Kidney (tissue), 13 donors: ENCODE measurements at regions not wholly inside any gene's neighbourhood (a gene's known extent, or its start where the extent isn't known, plus 50 kb on each side); places are given as distances from the start of the nearest gene placed in this dataset.

Experiments used
- DNase-seq, 5 donors: peaks; one replicate each; pipeline ENCODE4 v3.0.0-alpha.2; 2013 to 2020
- FAIRE-seq: peaks from 2 replicates; lab custom pipeline; 2012; peaks lifted over from hg19 to GRCh38; lab: Jason Lieb, UNC
- H3K27ac ChIP-seq, 2 donors: one replicate each; pipeline ENCODE4 v1.7.0; 2013; ENCODE audit warnings: low read depth in 2 of 2, low read length in 2 of 2, inconsistent platforms in 1 of 2
- H3K27me3 ChIP-seq: one replicate; pipeline ENCODE4 v1.7.1; 2013; ENCODE audit warnings: low read length, inconsistent platforms; ENCODE audit not compliant: control insufficient read depth, insufficient read depth
- H3K36me3 ChIP-seq, 3 donors: one replicate each; pipeline versions ENCODE4 v1.7.0 to v1.7.1; 2013; ENCODE audit warnings: low read length in 3 of 3, control low read depth in 1 of 3, inconsistent platforms in 1 of 3; ENCODE audit not compliant: insufficient read depth in 3 of 3, control insufficient read depth in 2 of 3
- H3K4me1 ChIP-seq, 3 donors: one replicate each; pipeline versions ENCODE4 v1.7.0 to v1.7.1; 2013; ENCODE audit warnings: low read length in 3 of 3, inconsistent platforms in 1 of 3, low read depth in 1 of 3; ENCODE audit not compliant: control insufficient read depth in 2 of 3, insufficient read depth in 2 of 3
- H3K4me3 ChIP-seq, 3 donors: one replicate each; pipeline versions ENCODE4 v1.7.0 to v1.8.1; 2013; ENCODE audit warnings: low read length in 3 of 3, control low read depth in 1 of 3, inconsistent platforms in 1 of 3
- H3K9ac ChIP-seq, 3 donors: one replicate each; pipeline versions ENCODE4 v1.7.0 to v1.7.1; 2013; ENCODE audit warnings: low read length in 3 of 3, control low read depth in 1 of 3, inconsistent platforms in 1 of 3
- H3K9me3 ChIP-seq, 3 donors: one replicate each; pipeline versions ENCODE4 v1.7.0 to v1.7.1; 2013; ENCODE audit warnings: low read length in 3 of 3, control low read depth in 1 of 3, inconsistent platforms in 1 of 3; ENCODE audit not compliant: control insufficient read depth in 2 of 3, insufficient read depth in 1 of 3
- intact Hi-C: fragments of 100-400 bp; cut with DNase I; formaldehyde crosslinking; loops from one replicate; pipeline ENCODE4 v1.11.1; 2022
- TF ChIP-seq, protein P1 (sequence below): IDR thresholded peaks from 3 replicates; pipeline ENCODE4 v1.5.1; 2012; ENCODE audit warnings: mild to moderate bottlenecking, moderate library complexity, borderline replicate concordance; ENCODE audit not compliant: insufficient read depth; ENCODE audit errors: extremely low read depth
- donor health status: control.
- donor health status: control.
- donor health status: control.
- donor health status: control.
- donor health status: control.
- donor health status: DM: yes; HTN: yes; CAD: no.
- donor health status: Normal renal cell carcinoma (clear cell type).

DNA sequence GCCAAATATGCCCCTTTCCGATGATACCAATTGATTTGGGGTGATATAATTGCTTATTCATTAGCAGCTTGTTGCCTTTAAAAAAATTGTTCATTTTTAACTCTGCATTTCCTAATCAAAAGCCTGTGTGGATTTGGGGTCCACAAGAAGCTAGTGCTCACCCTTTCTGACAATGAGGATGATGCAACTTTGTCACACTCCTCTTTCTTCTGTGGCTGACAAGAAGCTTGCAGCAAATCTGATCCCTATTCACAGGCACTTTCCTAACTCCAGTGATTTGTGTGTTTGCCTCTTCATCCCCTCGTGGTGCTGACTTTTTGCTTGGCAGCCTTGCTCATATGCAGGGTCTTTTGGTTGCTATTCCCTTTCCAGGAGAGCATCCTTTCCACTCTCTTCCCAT, 182.7 kb upstream of the LDB2 start:
- TF ChIP-seq, protein P1, sequence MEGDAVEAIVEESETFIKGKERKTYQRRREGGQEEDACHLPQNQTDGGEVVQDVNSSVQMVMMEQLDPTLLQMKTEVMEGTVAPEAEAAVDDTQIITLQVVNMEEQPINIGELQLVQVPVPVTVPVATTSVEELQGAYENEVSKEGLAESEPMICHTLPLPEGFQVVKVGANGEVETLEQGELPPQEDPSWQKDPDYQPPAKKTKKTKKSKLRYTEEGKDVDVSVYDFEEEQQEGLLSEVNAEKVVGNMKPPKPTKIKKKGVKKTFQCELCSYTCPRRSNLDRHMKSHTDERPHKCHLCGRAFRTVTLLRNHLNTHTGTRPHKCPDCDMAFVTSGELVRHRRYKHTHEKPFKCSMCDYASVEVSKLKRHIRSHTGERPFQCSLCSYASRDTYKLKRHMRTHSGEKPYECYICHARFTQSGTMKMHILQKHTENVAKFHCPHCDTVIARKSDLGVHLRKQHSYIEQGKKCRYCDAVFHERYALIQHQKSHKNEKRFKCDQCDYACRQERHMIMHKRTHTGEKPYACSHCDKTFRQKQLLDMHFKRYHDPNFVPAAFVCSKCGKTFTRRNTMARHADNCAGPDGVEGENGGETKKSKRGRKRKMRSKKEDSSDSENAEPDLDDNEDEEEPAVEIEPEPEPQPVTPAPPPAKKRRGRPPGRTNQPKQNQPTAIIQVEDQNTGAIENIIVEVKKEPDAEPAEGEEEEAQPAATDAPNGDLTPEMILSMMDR = no peak
- H3K4me1 ChIP-seq = no peaks in the 10 kb centered on the region
- no peak overlapping the region for H3K4me3 ChIP-seq
- FAIRE-seq (no peak), DNase-seq (no peak)
- H3K27me3 ChIP-seq = no peaks in the 10 kb centered on the region
- intact Hi-C loops = no loop called here
- no peaks in the 10 kb centered on the region for H3K9me3 ChIP-seq
- H3K36me3 ChIP-seq = no peaks in the 10 kb centered on the region
- no peak overlapping the region for H3K27ac ChIP-seq
- H3K9ac ChIP-seq = no peak overlapping the region

DNA sequence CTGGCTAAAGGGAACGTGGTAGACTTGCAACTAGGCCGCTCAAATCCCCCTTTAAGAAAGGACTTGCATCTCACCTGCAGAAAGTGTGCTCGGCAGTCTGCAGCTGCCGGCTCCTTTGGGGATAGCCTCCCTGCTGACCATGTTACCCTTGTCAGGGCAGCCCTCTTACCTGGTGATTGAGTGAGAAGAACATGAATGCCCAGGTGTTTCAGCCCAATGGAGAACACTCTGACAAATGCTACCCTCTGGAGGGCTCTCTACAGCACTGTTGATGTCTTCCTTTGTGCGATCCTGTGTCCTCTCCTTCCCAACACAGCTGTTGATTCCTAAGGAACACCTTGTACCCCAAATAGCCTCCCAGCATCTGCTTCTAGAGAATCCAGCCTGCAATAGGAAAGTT, 178.7 kb upstream of the LDB2 start:
- DNase-seq (no peak), FAIRE-seq (no peak)
- H3K9ac ChIP-seq = no peak overlapping the region
- TF ChIP-seq, protein P1 = no peak
- no peak overlapping the region for H3K4me3 ChIP-seq
- no peaks in the 10 kb centered on the region for H3K9me3 ChIP-seq
- H3K27me3 ChIP-seq = no peaks in the 10 kb centered on the region
- intact Hi-C loops = no loop called here
- no peak overlapping the region for H3K27ac ChIP-seq
- no peaks in the 10 kb centered on the region for H3K36me3 ChIP-seq
- no peaks in the 10 kb centered on the region for H3K4me1 ChIP-seq

DNA sequence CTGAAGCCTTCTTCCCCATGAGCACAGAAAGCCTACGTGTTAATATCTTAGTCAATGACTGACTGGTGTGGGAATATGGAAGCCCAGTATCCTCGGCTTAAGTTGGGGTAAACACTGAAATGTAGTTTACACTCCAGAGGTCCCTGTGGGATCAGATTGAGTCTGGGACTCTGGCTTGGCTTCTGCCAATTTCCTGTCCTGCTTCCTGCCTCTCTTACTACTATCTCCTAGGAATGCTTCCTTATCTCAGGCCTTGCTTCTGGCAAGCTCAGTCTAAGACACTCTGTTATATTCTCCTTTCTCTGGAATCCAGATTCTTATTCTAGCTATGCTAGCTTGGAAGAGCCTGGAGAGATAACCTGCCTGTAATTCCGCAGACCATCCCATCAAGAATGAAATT, 174.0 kb upstream of the LDB2 start:
- intact Hi-C loops = no loop called here

More for the DNA sequence above, 174.0 kb upstream of the LDB2 start:
- Histone ChIP-seq H3K36me3 (no peaks in the 10 kb centered on the region), H3K9me3 (no peaks in the 10 kb centered on the region), H3K4me1 (peaks cover 0 to 3% (median 0%) of the 10 kb centered on the region in 3 donors), H3K9ac (no peak overlapping the region), H3K27me3 (no peaks in the 10 kb centered on the region), H3K4me3 (no peak overlapping the region), H3K27ac (no peak overlapping the region)
- TF ChIP-seq, protein P1 = no peak
- no peak for DNase-seq
- FAIRE-seq = no peak
